Upper lobe of left lung (tissue), 4 donors: ENCODE measurements at regions not wholly inside any gene's neighbourhood (a gene's known extent, or its start where the extent isn't known, plus 50 kb on each side); places are given as distances from the start of the nearest gene placed in this dataset.
A peak's percentile ranks its signal among the peaks of the same experiment; 100 is the strongest.

Experiments
- EP300 ChIP-seq, 4 donors: sonication (generic); formaldehyde crosslinking; IDR thresholded peaks; one replicate each; pipeline ENCODE4 v1.5.1; 2017; ENCODE audit warnings: antibody characterized with exemption in 4 of 4, control low read depth in 2 of 4
- POLR2A ChIP-seq, 4 donors: fragments of 450-650 bp; IDR thresholded peaks; one replicate each; pipeline ENCODE4 v1.5.1; 2016 to 2017; ENCODE audit warnings: antibody characterized with exemption in 4 of 4, mild to moderate bottlenecking in 2 of 4
- POLR2AphosphoS5 ChIP-seq, 2 donors: sonication (generic); formaldehyde crosslinking; IDR thresholded peaks; one replicate each; pipeline ENCODE4 v1.5.1; 2017; ENCODE audit warnings: antibody characterized with exemption in 2 of 2
- TF ChIP-seq, protein P1 (sequence below), 6 experiments: fragments of 450-650 bp in 4 of 6; fragments of 200-600 bp in 2 of 6; sonication (generic) in 2 of 6; IDR thresholded peaks; one replicate each; pipeline ENCODE4 v1.5.1; 2016 to 2019; ENCODE audit warnings: antibody characterized with exemption in 6 of 6

DNA sequence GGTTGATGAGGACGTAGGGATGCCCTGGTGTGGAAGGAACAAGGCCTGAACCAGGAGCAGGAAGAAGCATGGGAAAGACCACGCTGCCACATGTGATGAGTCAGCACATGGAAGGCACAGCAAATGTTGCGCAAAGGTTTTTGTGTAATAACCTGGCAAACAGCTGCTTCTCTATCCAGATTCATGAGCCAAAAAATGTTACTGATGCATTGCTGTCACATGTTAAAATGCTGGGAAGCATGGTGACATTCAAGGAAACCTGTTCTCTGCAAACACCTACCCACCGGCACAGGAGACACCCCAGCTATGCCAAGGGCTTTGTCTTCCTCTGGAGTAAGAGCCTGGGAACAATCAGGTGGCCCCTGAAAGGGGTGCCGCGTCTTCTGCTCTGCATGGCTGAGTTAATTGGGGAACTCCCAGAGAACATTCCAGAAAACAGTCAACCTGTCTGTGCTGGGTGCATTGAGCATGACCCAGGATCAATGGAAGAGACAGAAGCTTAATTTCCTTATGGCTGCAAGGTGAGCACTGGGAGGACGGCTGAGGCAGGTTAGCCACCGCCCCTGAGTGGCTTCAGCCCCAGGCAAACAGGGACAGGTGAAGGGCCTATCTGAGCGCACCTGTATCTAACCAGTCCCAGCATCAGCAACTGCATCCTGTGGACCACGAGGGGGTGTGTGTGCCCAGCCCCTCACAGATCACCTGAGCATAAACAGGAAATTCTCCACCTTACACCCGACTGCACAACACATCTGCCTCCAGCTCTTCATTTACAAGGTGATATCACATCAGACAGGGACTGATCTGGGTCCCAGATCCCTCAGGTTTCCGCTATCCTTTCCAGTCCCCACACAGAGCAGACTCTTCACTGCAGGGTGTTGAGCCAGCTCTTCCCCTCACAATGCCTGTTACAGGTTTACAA is 108.4 kb downstream of the GGTLC2 start:
- TF ChIP-seq, protein P1, sequence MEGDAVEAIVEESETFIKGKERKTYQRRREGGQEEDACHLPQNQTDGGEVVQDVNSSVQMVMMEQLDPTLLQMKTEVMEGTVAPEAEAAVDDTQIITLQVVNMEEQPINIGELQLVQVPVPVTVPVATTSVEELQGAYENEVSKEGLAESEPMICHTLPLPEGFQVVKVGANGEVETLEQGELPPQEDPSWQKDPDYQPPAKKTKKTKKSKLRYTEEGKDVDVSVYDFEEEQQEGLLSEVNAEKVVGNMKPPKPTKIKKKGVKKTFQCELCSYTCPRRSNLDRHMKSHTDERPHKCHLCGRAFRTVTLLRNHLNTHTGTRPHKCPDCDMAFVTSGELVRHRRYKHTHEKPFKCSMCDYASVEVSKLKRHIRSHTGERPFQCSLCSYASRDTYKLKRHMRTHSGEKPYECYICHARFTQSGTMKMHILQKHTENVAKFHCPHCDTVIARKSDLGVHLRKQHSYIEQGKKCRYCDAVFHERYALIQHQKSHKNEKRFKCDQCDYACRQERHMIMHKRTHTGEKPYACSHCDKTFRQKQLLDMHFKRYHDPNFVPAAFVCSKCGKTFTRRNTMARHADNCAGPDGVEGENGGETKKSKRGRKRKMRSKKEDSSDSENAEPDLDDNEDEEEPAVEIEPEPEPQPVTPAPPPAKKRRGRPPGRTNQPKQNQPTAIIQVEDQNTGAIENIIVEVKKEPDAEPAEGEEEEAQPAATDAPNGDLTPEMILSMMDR (IDR thresholded peaks at IDR 0.05) = no peak
- TF ChIP-seq EP300 (IDR thresholded peaks at IDR 0.05) = no peak
- peak in 1 of 2 donors; percentile 54 for TF ChIP-seq POLR2AphosphoS5 (IDR thresholded peaks at IDR 0.05)
- no peak for TF ChIP-seq POLR2A (IDR thresholded peaks at IDR 0.05)
